SK-N-MC (cell line): ENCODE measurements at regions not wholly inside any gene's neighbourhood (a gene's known extent, or its start where the extent isn't known, plus 50 kb on each side); places are given as distances from the start of the nearest gene placed in this dataset.
"Not testable (repeated sequence)": the region's sequence is repeated elsewhere in the genome, so short reads cannot be mapped to it uniquely, and the experiment has no call there.

Experiments used
- DNase-seq: peaks from one replicate; pipeline ENCODE4 v3.0.0-alpha.2; 2011; ENCODE audit warnings: low read depth, low spot score
- H3K27ac ChIP-seq: fragments of 200-600 bp; sonication (generic); 2 replicates; pipeline ENCODE4 v1.5.1; 2016; ENCODE audit warnings: mixed run types
- H3K36me3 ChIP-seq: fragments of 200-600 bp; sonication (generic); 2 replicates; pipeline ENCODE4 v1.6.1; 2017; ENCODE audit warnings: antibody characterized with exemption, low read length, mixed read lengths; ENCODE audit not compliant: insufficient read depth
- H3K4me3 ChIP-seq: fragments of 200-600 bp; sonication (generic); 2 replicates; pipeline ENCODE4 v1.5.1; 2016
- H3K9ac ChIP-seq: fragments of 200-600 bp; sonication (generic); 2 replicates; pipeline ENCODE4 v1.8.0; 2017; ENCODE audit warnings: mixed run types, mixed read lengths; ENCODE audit not compliant: insufficient read length
- H3K9me3 ChIP-seq: fragments of 200-600 bp; sonication (generic); 2 replicates; pipeline ENCODE4 v1.6.1; 2017; ENCODE audit warnings: low read depth, mild to moderate bottlenecking, antibody characterized with exemption, low read length, moderate library complexity, mixed read lengths
- EZH2 ChIP-seq: fragments of 200-600 bp; sonication (generic); IDR thresholded peaks from one replicate; pipeline ENCODE4 v1.6.1; 2017; ENCODE audit warnings: antibody characterized with exemption
- FOXP2 ChIP-seq: optimal IDR thresholded peaks from 2 replicates; pipeline ENCODE3; 2011; ENCODE audit warnings: mild to moderate bottlenecking, moderate library complexity; ENCODE audit not compliant: insufficient read depth; ENCODE audit errors: extremely low read length, control extremely low read depth
- POLR2AphosphoS5 ChIP-seq: IDR thresholded peaks from 2 replicates; pipeline ENCODE4 v1.6.1; 2012; ENCODE audit warnings: mild to moderate bottlenecking, low read depth, low read length, borderline replicate concordance

- H3K9ac ChIP-seq: no peak overlapping the region
- H3K36me3 ChIP-seq: no peaks in the 10 kb centered on the region
- H3K27ac ChIP-seq: no peak overlapping the region
- DNase-seq: no peak
- H3K4me3 ChIP-seq: no peak overlapping the region
- H3K9me3 ChIP-seq: no peaks in the 10 kb centered on the region
- TF ChIP-seq POLR2AphosphoS5: no peak
- no peak for TF ChIP-seq EZH2
These were observed 492.6 kb upstream of the MAN1A1 start for GRCh38 chr6:119842191-119842590.

DNA sequence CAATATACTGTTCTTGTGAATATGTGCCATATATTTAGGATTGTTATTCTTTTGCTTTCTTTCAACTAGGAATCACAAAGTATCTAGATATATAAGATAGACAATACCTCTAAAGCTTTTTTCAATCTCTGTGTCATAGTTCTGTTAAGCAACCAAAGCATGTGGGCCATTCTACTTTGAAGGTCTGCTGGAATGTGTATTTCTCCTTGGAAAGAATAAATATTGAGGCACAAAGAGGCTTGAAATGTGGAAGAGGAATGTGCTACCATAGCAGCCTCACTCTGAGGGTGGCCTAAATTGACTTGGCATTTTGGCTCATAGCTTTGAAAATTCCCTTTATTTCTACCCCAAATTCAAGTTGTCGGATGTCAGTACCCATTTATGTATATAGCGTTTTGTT, 488.5 kb upstream of the MAN1A1 start:
- TF ChIP-seq EZH2 (no peak), POLR2AphosphoS5 (no peak), FOXP2 (no peak)
- Histone ChIP-seq H3K27ac (no peak overlapping the region), H3K4me3 (no peak overlapping the region), H3K9ac (no peak overlapping the region), H3K36me3 (no peaks in the 10 kb centered on the region), H3K9me3 (no peaks in the 10 kb centered on the region)
- no peak for DNase-seq

DNA sequence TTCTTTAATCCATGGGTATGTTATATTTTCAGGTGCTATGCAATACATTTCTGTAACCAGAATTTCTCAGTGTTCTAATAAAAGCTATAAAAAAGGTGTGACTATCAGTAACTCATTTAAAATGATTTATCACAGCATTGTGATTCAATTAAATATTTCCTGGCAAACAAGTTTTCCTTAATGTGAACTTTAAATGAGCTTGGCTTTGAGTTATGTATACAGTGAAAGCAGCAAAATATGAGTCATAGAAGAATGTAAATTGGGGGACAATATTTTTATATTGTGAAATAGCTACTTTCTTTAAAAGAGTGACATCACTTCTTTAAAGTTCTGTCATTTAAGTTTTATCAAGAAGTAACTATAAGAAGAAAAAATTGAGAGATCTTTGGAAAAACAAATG, 484.9 kb upstream of the MAN1A1 start:
- Histone ChIP-seq H3K9me3 (no peaks in the 10 kb centered on the region), H3K27ac (no peak overlapping the region), H3K36me3 (no peaks in the 10 kb centered on the region), H3K9ac (no peak overlapping the region), H3K4me3 (no peak overlapping the region)
- TF ChIP-seq FOXP2: no peak
- TF ChIP-seq EZH2: no peak
- no peak for TF ChIP-seq POLR2AphosphoS5
- DNase-seq: no peak

GRCh38 chr6:119832411-119832810, 482.9 kb upstream of the MAN1A1 start:
- DNase-seq: no peak

GRCh38 chr6:119830494-119831295, 481.1 kb upstream of the MAN1A1 start:
- DNase-seq: no peak
- no peak overlapping the region for H3K27ac ChIP-seq
- TF ChIP-seq POLR2AphosphoS5 (no peak), FOXP2 (no peak), EZH2 (no peak)
- H3K36me3 ChIP-seq: no peaks in the 10 kb centered on the region
- no peak overlapping the region for H3K4me3 ChIP-seq
- H3K9me3 ChIP-seq: no peaks in the 10 kb centered on the region
- no peak overlapping the region for H3K9ac ChIP-seq

More at GRCh38 chr6:119832411-119832810, 482.9 kb upstream of the MAN1A1 start:
- Histone ChIP-seq H3K27ac (no peak overlapping the region), H3K4me3 (no peak overlapping the region), H3K9ac (no peak overlapping the region), H3K9me3 (no peaks in the 10 kb centered on the region), H3K36me3 (no peaks in the 10 kb centered on the region)
- TF ChIP-seq POLR2AphosphoS5 (no peak), EZH2 (no peak), FOXP2 (no peak)

GRCh38 chr6:119830069-119830468, 480.5 kb upstream of the MAN1A1 start:
- Histone ChIP-seq H3K36me3 (no peaks in the 10 kb centered on the region), H3K9me3 (no peaks in the 10 kb centered on the region), H3K27ac (no peak overlapping the region), H3K9ac (no peak overlapping the region), H3K4me3 (no peak overlapping the region)
- DNase-seq: no peak
- TF ChIP-seq EZH2: no peak
- no peak for TF ChIP-seq POLR2AphosphoS5
- TF ChIP-seq FOXP2: no peak

DNA sequence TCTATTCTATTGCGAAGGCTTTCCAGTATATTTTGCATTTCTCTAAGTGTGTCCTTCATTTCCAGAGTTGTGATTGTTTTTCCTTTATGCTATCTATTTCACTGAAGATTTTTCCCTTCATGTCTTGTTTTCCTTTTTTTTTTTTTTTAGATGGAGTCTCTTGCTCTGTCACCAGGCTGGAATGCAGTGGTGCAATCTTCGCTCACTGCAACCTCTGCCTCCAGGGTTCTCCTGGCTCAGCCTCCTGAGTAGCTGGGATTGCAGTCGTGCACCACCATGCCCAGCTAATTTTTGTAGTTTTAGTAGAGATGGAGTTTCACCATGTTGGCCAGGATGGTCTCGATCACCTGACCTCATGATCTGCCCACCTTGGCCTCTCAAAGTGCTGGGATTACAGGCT, 479.9 kb upstream of the MAN1A1 start:
- H3K9me3 ChIP-seq, H3K27ac ChIP-seq, H3K36me3 ChIP-seq, H3K4me3 ChIP-seq, H3K9ac ChIP-seq, DNase-seq: not testable (repeated sequence)

GRCh38 chr6:119829006-119829405, 479.4 kb upstream of the MAN1A1 start:
- no peak overlapping the region for H3K27ac ChIP-seq
- H3K4me3 ChIP-seq: no peak overlapping the region
- no peaks in the 10 kb centered on the region for H3K36me3 ChIP-seq
- DNase-seq: no peak
- TF ChIP-seq POLR2AphosphoS5 (no peak), EZH2 (no peak), FOXP2 (no peak)
- H3K9me3 ChIP-seq: no peaks in the 10 kb centered on the region
- no peak overlapping the region for H3K9ac ChIP-seq

DNA sequence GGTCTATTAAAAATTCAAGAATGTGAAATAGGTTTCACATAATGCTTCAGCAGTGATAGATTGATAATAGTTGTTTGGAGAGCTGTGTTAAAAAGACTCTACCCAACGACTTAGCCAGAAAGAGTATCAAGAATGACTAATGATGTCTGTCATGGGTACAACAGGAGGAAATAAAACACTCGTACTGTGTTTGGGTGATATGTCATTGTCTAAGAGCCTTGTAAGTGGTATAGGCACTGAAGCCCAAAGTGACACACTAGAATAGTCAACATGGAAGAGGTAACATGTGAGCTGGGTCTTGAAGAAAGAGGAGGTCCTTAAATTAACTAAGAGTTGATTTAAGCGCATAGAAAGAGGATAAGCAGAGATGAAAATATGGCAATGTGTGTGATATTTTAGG, 471.8 kb upstream of the MAN1A1 start:
- Histone ChIP-seq H3K9ac (no peak overlapping the region), H3K27ac (no peak overlapping the region), H3K9me3 (no peaks in the 10 kb centered on the region), H3K4me3 (no peak overlapping the region), H3K36me3 (no peaks in the 10 kb centered on the region)
- no peak for DNase-seq
- TF ChIP-seq POLR2AphosphoS5: no peak
- TF ChIP-seq FOXP2: no peak
- no peak for TF ChIP-seq EZH2
